ENCODE measurements at regions not wholly inside any gene's neighbourhood (a gene's known extent, or its start where the extent isn't known, plus 50 kb on each side); places are given as distances from the start of the nearest gene placed in this dataset.

GRCh38 chr12:68075416-68075815 lies 84.1 kb downstream of the IFNG start:
- dilution Hi-C loops (cut with MboI; ENCODE audit: extremely low pct_ligation_motif_present, low sequenced_read_pairs) = no loop called here
- FAIRE-seq (no peak), DNase-seq (ENCODE audit: low read depth, low spot score) (no peak)
- H3K9me3 ChIP-seq (replicated peaks; ENCODE audit: control insufficient read depth, insufficient read depth, low read length) = no peaks in the 10 kb centered on the region
- ChIA-PET CTCF (no interaction called here), POLR2A (no interaction called here)
- no peak overlapping the region for H3K4me3 ChIP-seq (replicated peaks in 1 of 3; ENCODE audit: insufficient read depth in 1 of 3, low read depth in 1 of 3, low read length in 3 of 3)
- TF ChIP-seq JUN (IDR thresholded peaks at IDR 0.05; ENCODE audit: borderline replicate concordance, insufficient read depth, insufficient read length, low read depth) (no peak), POLR2A (IDR thresholded peaks at IDR 0.05; ENCODE audit: low read depth, low read length) (no peak), FOS (IDR thresholded peaks at IDR 0.05; ENCODE audit: borderline replicate concordance, insufficient read depth, low read length) (no peak), CTCF (IDR thresholded peaks at IDR 0.05; ENCODE audit: extremely low read depth in 1 of 2, insufficient read depth in 1 of 2, low read depth in 1 of 2, low read length in 2 of 2) (no peak), EZH2 (IDR thresholded peaks at IDR 0.05; ENCODE audit: borderline replicate concordance, low read depth, low read length, severe bottlenecking) (no peak), GATA2 (IDR thresholded peaks at IDR 0.05; ENCODE audit: insufficient read depth, insufficient read length, low read depth, low read length) (no peak), MYC (IDR thresholded peaks at IDR 0.05; ENCODE audit: low read depth, low read length) (no peak), MAX (IDR thresholded peaks at IDR 0.05; ENCODE audit: insufficient read depth, insufficient read length) (no peak), POLR2AphosphoS5 (IDR thresholded peaks at IDR 0.05; ENCODE audit: insufficient read depth, low read depth, low read length) (no peak)
- no TSS peak for BruUV-seq (replicated peaks)
- H3K27ac ChIP-seq (ENCODE audit: insufficient read depth, low read depth, low read length) = no peak overlapping the region
- H2AFZ ChIP-seq (ENCODE audit: low read depth, low read length) = no peak overlapping the region
- no peaks in the 10 kb centered on the region for H3K9me1 ChIP-seq (replicated peaks; ENCODE audit: control insufficient read depth, extremely low read depth, insufficient read depth, low read length)
- no peaks in the 10 kb centered on the region for H3K4me1 ChIP-seq (ENCODE audit: control insufficient read depth, extremely low read depth, insufficient read depth, low read length)
- no peaks in the 10 kb centered on the region for H3K79me2 ChIP-seq (ENCODE audit: control insufficient read depth, insufficient read depth, low read length)
- no peaks in the 10 kb centered on the region for H3K27me3 ChIP-seq (ENCODE audit: control insufficient read depth in 2 of 2, insufficient read depth in 2 of 2, low read length in 2 of 2)
- no peaks in the 10 kb centered on the region for H4K20me1 ChIP-seq (replicated peaks; ENCODE audit: control insufficient read depth, extremely low read depth, insufficient read depth, low read length)
- no peak overlapping the region for H3K4me2 ChIP-seq (ENCODE audit: insufficient read depth, low read length)
- no peaks in the 10 kb centered on the region for H3K36me3 ChIP-seq (ENCODE audit: control insufficient read depth in 2 of 2, extremely low read depth in 1 of 2, insufficient read depth in 2 of 2, low read length in 2 of 2)
- intact Hi-C loops (cut with micrococcal nuclease) = no loop called here
- H3K9ac ChIP-seq (replicated peaks; ENCODE audit: extremely low read depth, insufficient read depth, low read length) = no peak overlapping the region
